HepG2 (cell line): ENCODE measurements at regions not wholly inside any gene's neighbourhood (a gene's known extent, or its start where the extent isn't known, plus 50 kb on each side); places are given as distances from the start of the nearest gene placed in this dataset.

Experiments
- ATAC-seq: fragments of 200-7000 bp; cut with Tn5 transposase; 3 replicates; pipeline ENCODE4 v1.9.1; 2020; ENCODE audit warnings: mild to moderate bottlenecking, moderate library complexity
- BruUV-seq: library from RNA; stranded (reverse); fragments of 400-500 nt; replicated peaks from 2 replicates; lab custom pipeline; 2021; lab: Mats Ljungman, UMichigan
- CTCF ChIA-PET: fragments of 300-600 bp; formaldehyde crosslinking; extraction: SDS; loops from one replicate; lab custom pipeline; 2021; ENCODE audit warnings: low total read pairs, inconsistent platforms, low intra/inter-chr PET ratio; lab: Yijun Ruan, JAX
- POLR2A ChIA-PET: fragments of 350-600 bp; sonication (Branson Sonifier 250); formaldehyde crosslinking; loops from one replicate; lab custom pipeline; 2020; ENCODE audit warnings: antibody characterized with exemption, inconsistent platforms; lab: Yijun Ruan, JAX
- DNase-seq: peaks from one replicate; pipeline ENCODE4 v3.0.0-alpha.2; 2015; ENCODE audit warnings: low spot score
- FAIRE-seq: peaks from 3 replicates; lab custom pipeline; 2011; peaks lifted over from hg19 to GRCh38; lab: Jason Lieb, UNC
- H2AFZ ChIP-seq: one replicate; pipeline ENCODE4 v1.6.1; 2011; ENCODE audit warnings: low read length, inconsistent platforms
- H3K27ac ChIP-seq: fragments of 300-600 bp; 3 replicates; pipeline ENCODE4 v1.8.0; 2011; ENCODE audit warnings: mixed run types, mild to moderate bottlenecking, mixed read lengths, low read length, inconsistent platforms; ENCODE audit not compliant: insufficient read depth; ENCODE audit errors: extremely low read length
- H3K27me3 ChIP-seq, 2 experiments: fragments of 200-600 bp in 1 of 2; 2 replicates in 1 of 2; 3 replicates in 1 of 2; pipeline versions ENCODE4 v1.6.0 to v1.8.0; 2011; ENCODE audit warnings: low read length in 2 of 2, mild to moderate bottlenecking in 2 of 2, moderate library complexity in 2 of 2, inconsistent platforms in 1 of 2; ENCODE audit not compliant: insufficient read depth in 2 of 2, control insufficient read depth in 1 of 2
- H3K36me3 ChIP-seq, 2 experiments: fragments of 200-600 bp in 1 of 2; replicated peaks in 1 of 2; 2 replicates in 1 of 2; 3 replicates in 1 of 2; pipeline versions ENCODE4 v1.5.1 to v1.8.0; 2011; ENCODE audit warnings: low read length in 2 of 2, inconsistent platforms in 1 of 2; ENCODE audit not compliant: insufficient read depth in 2 of 2, control insufficient read depth in 1 of 2
- H3K4me1 ChIP-seq: 2 replicates; pipeline ENCODE4 v1.5.1; 2012; ENCODE audit warnings: low read length, inconsistent platforms; ENCODE audit not compliant: insufficient read depth
- H3K4me2 ChIP-seq: 2 replicates; pipeline ENCODE4 v1.6.0; 2011; ENCODE audit warnings: low read depth, low read length, inconsistent platforms
- H3K4me3 ChIP-seq, 3 experiments: fragments of 200-600 bp in 1 of 3; sonication (generic), shearing (Covaris generic) in 1 of 3; replicated peaks in 1 of 3; 2 replicates each; pipeline ENCODE4 v1.5.1; 2011 to 2016; ENCODE audit warnings: low read length in 3 of 3, inconsistent platforms in 2 of 3, low read depth in 2 of 3, mild to moderate bottlenecking in 2 of 3, control low read depth in 1 of 3, mixed read lengths in 1 of 3; ENCODE audit not compliant: insufficient read depth in 1 of 3
- H3K79me2 ChIP-seq: one replicate; pipeline ENCODE4 v1.6.1; 2011; ENCODE audit warnings: low read length, inconsistent platforms; ENCODE audit not compliant: insufficient read depth
- H3K9ac ChIP-seq: 2 replicates; pipeline ENCODE4 v1.6.0; 2011; ENCODE audit warnings: mild to moderate bottlenecking, low read depth, low read length, inconsistent platforms; ENCODE audit not compliant: insufficient read depth
- H3K9me3 ChIP-seq: 2 replicates; pipeline ENCODE4 v1.5.1; 2012; ENCODE audit warnings: mild to moderate bottlenecking, low read length
- H4K20me1 ChIP-seq: 2 replicates; pipeline ENCODE4 v1.6.0; 2011; ENCODE audit warnings: inconsistent platforms, mild to moderate bottlenecking, low read length, moderate library complexity; ENCODE audit not compliant: insufficient read depth
- CC2D1A ChIP-seq: sonication (generic); formaldehyde crosslinking; IDR thresholded peaks from 2 replicates; pipeline ENCODE4 v1.8.1; 2023; ENCODE audit warnings: mild to moderate bottlenecking, missing genetic modification reagents
- JUND ChIP-seq: sonication (generic); formaldehyde crosslinking; IDR thresholded peaks from 2 replicates; pipeline ENCODE4 v1.8.0; 2022; ENCODE audit warnings: mild to moderate bottlenecking, missing genetic modification reagents
- KDM3A ChIP-seq: IDR thresholded peaks from 2 replicates; pipeline ENCODE4 v1.6.1; 2018; ENCODE audit warnings: low read depth, missing compliant biosample characterization
- PHF20 ChIP-seq: sonication (generic); formaldehyde crosslinking; IDR thresholded peaks from 2 replicates; pipeline ENCODE4 v1.5.0; 2020; ENCODE audit warnings: mild to moderate bottlenecking, missing genetic modification reagents
- SMYD3 ChIP-seq: sonication (generic); formaldehyde crosslinking; IDR thresholded peaks from 2 replicates; pipeline ENCODE4 v1.8.1; 2023; ENCODE audit warnings: mild to moderate bottlenecking, missing genetic modification reagents
- STAT5B ChIP-seq: sonication (generic); formaldehyde crosslinking; IDR thresholded peaks from 2 replicates; pipeline ENCODE4 v1.4.0; 2020; ENCODE audit warnings: missing genetic modification reagents
- ZNF629 ChIP-seq: sonication (generic); formaldehyde crosslinking; conservative IDR thresholded peaks from 2 replicates; pipeline ENCODE4 v1.5.0; 2020; ENCODE audit warnings: missing genetic modification reagents
- WGBS: methylation state at CpG from one replicate; pipeline ENCODE4 v1.1.6; 2017; ENCODE audit warnings: low lambda C conversion rate; 5-methylcytosine and 5-hydroxymethylcytosine counted together
- in situ Hi-C: cut with HindIII; loops from 2 replicates; pipeline ENCODE4 v1.10.0; 2017; ENCODE audit warnings: low pct_unique_long_range_greater_than_20kb; ENCODE audit not compliant: extremely low pct_ligation_motif_present
- intact Hi-C: fragments of 100-400 bp; cut with micrococcal nuclease; formaldehyde crosslinking; loops from one replicate; pipeline ENCODE4 v1.10.0; 2022; ENCODE audit not compliant: unreplicated experiment
- TF ChIP-seq, protein P1 (sequence below): fragments of 450-650 bp; IDR thresholded peaks from 2 replicates; pipeline ENCODE4 v1.6.1; 2017
- TF ChIP-seq, protein P2 (sequence below): sonication (generic); formaldehyde crosslinking; IDR thresholded peaks from 2 replicates; pipeline ENCODE4 v1.8.1; 2022; ENCODE audit warnings: mild to moderate bottlenecking, missing genetic modification reagents
- TF ChIP-seq, protein P3 (sequence below): sonication (generic); formaldehyde crosslinking; IDR thresholded peaks from 2 replicates; pipeline ENCODE4 v1.5.0; 2020; ENCODE audit warnings: mild to moderate bottlenecking, missing genetic modification reagents
- TF ChIP-seq, protein P4 (sequence below): sonication (generic); formaldehyde crosslinking; IDR thresholded peaks from 2 replicates; pipeline ENCODE4 v1.8.0; 2022; ENCODE audit warnings: low read depth, missing genetic modification reagents
- TF ChIP-seq, protein P5 (sequence below): sonication (generic); formaldehyde crosslinking; IDR thresholded peaks from 2 replicates; pipeline ENCODE4 v1.4.0; 2020; ENCODE audit warnings: missing genetic modification reagents, mild to moderate bottlenecking, borderline replicate concordance

DNA sequence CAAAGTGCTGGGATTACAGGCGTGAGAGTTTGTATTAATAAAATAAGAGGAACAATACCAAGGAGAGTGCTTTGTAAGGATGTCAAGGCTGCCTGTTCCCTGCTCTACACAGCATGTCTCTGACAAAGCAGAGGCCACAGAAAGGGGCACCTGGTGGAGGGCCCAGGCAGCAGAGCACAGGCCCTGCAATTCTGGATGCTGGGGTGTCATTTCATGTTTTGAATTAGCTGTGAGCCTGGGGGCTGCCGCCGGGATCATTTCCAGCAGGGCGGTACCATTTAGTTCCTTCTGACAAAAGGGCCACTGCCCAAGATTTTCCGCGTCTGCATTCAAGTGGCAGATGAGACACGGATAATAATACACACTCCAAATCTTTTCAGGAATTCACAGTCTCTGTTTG lies 396.9 kb downstream of the GADD45G start (continued):
- TF ChIP-seq, protein P1, sequence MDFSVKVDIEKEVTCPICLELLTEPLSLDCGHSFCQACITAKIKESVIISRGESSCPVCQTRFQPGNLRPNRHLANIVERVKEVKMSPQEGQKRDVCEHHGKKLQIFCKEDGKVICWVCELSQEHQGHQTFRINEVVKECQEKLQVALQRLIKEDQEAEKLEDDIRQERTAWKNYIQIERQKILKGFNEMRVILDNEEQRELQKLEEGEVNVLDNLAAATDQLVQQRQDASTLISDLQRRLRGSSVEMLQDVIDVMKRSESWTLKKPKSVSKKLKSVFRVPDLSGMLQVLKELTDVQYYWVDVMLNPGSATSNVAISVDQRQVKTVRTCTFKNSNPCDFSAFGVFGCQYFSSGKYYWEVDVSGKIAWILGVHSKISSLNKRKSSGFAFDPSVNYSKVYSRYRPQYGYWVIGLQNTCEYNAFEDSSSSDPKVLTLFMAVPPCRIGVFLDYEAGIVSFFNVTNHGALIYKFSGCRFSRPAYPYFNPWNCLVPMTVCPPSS: no peak
- TF ChIP-seq, protein P2, sequence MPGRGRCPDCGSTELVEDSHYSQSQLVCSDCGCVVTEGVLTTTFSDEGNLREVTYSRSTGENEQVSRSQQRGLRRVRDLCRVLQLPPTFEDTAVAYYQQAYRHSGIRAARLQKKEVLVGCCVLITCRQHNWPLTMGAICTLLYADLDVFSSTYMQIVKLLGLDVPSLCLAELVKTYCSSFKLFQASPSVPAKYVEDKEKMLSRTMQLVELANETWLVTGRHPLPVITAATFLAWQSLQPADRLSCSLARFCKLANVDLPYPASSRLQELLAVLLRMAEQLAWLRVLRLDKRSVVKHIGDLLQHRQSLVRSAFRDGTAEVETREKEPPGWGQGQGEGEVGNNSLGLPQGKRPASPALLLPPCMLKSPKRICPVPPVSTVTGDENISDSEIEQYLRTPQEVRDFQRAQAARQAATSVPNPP (CRISPR knock-in tag): no peak
- TF ChIP-seq, protein P3, sequence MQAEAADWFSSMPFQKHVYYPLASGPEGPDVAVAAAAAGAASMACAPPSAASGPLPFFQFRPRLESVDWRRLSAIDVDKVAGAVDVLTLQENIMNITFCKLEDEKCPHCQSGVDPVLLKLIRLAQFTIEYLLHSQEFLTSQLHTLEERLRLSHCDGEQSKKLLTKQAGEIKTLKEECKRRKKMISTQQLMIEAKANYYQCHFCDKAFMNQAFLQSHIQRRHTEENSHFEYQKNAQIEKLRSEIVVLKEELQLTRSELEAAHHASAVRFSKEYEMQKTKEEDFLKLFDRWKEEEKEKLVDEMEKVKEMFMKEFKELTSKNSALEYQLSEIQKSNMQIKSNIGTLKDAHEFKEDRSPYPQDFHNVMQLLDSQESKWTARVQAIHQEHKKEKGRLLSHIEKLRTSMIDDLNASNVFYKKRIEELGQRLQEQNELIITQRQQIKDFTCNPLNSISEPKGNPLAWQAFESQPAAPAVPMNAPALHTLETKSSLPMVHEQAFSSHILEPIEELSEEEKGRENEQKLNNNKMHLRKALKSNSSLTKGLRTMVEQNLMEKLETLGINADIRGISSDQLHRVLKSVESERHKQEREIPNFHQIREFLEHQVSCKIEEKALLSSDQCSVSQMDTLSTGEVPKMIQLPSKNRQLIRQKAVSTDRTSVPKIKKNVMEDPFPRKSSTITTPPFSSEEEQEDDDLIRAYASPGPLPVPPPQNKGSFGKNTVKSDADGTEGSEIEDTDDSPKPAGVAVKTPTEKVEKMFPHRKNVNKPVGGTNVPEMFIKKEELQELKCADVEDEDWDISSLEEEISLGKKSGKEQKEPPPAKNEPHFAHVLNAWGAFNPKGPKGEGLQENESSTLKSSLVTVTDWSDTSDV (CRISPR knock-in tag): no peak
- TF ChIP-seq JUND: no peak
- no peak for TF ChIP-seq CC2D1A (CRISPR knock-in tag)
- no peak for TF ChIP-seq ZNF629 (CRISPR knock-in tag)

DNA sequence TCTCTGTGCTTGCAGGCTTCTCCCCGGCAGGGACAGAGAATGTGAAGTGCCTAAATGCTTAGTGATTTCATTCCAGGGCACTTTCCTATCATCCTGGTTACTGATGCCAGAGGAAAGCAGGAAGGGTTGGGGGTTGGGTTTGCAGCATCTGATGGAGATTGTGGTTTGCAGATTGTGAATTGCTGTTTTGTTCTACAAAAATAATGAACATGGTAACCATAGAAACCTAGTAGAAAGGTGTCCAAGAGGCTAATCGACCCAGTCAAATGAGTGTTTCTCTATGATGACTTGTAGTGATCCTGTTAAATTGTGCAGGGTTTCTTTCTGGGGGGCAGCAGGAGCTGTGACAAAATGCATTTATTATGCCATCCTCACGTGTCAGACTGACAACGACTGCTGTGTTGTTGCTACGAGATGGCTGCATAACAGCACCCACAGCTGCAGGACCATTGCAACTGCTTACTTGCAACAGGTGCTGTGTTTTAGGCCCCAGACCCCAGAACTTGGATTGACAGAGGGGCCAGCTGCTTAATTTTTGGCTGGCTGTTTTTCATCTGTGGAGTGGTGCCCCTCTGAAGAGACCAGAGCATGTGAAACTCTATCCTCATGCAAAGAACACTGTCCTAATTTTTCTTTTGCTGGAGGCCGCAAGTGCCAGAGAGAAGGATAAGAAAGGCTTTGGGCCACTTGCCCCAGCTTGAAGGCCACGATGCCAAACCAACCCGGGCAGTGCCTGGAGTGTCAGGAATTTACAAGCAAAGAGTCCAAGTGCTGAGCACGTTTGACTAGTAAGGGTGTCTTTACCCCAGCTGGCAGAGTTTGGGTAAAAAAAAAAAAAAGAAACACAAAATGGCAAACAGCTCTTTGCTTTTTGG lies 397.8 kb downstream of the GADD45G start:
- intact Hi-C loops: no loop called here
- ATAC-seq (no peak), DNase-seq (no peak), FAIRE-seq (no peak)
- in situ Hi-C loops: no loop called here
- CTCF ChIA-PET: no interaction called here
- no peak overlapping the region for H3K27ac ChIP-seq
- no peaks in the 10 kb centered on the region for H3K9me3 ChIP-seq
- no peaks in the 10 kb centered on the region for H3K79me2 ChIP-seq
- POLR2A ChIA-PET: no interaction called here
- no peak overlapping the region for H3K4me3 ChIP-seq
- no peak overlapping the region for H2AFZ ChIP-seq
- BruUV-seq: no TSS peak
- H3K27me3 ChIP-seq: no peaks in the 10 kb centered on the region
- peaks cover 22% of the 10 kb centered on the region for H3K4me1 ChIP-seq
- 27% methylated on average over 6 of the region's 9 CpGs for WGBS
- no peaks in the 10 kb centered on the region for H3K36me3 ChIP-seq
- H3K9ac ChIP-seq: no peak overlapping the region
- H3K4me2 ChIP-seq: no peak overlapping the region
- no peaks in the 10 kb centered on the region for H4K20me1 ChIP-seq
- TF ChIP-seq, protein P4, sequence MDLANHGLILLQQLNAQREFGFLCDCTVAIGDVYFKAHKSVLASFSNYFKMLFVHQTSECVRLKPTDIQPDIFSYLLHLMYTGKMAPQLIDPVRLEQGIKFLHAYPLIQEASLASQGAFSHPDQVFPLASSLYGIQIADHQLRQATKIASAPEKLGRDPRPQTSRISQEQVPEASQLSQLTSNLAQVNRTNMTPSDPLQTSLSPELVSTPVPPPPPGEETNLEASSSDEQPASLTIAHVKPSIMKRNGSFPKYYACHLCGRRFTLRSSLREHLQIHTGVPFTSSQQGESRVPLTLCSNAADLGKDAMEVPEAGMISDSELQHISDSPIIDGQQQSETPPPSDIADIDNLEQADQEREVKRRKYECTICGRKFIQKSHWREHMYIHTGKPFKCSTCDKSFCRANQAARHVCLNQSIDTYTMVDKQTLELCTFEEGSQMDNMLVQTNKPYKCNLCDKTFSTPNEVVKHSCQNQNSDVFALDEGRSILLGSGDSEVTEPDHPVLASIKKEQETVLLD: no peak
- TF ChIP-seq, protein P5, sequence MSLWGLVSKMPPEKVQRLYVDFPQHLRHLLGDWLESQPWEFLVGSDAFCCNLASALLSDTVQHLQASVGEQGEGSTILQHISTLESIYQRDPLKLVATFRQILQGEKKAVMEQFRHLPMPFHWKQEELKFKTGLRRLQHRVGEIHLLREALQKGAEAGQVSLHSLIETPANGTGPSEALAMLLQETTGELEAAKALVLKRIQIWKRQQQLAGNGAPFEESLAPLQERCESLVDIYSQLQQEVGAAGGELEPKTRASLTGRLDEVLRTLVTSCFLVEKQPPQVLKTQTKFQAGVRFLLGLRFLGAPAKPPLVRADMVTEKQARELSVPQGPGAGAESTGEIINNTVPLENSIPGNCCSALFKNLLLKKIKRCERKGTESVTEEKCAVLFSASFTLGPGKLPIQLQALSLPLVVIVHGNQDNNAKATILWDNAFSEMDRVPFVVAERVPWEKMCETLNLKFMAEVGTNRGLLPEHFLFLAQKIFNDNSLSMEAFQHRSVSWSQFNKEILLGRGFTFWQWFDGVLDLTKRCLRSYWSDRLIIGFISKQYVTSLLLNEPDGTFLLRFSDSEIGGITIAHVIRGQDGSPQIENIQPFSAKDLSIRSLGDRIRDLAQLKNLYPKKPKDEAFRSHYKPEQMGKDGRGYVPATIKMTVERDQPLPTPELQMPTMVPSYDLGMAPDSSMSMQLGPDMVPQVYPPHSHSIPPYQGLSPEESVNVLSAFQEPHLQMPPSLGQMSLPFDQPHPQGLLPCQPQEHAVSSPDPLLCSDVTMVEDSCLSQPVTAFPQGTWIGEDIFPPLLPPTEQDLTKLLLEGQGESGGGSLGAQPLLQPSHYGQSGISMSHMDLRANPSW (CRISPR knock-in tag): no peak
- TF ChIP-seq PHF20 (CRISPR knock-in tag): no peak
- no peak for TF ChIP-seq STAT5B (CRISPR knock-in tag)
- TF ChIP-seq KDM3A (CRISPR knock-in tag): no peak
- no peak for TF ChIP-seq SMYD3 (CRISPR knock-in tag)
